Astrocyte of the cerebellum (primary cell): ENCODE measurements at regions not wholly inside any gene's neighbourhood (a gene's known extent, or its start where the extent isn't known, plus 50 kb on each side); places are given as distances from the start of the nearest gene placed in this dataset.

Source experiments
- DNase-seq: peaks from one replicate; pipeline ENCODE4 v3.0.0-alpha.2; 2011; ENCODE audit warnings: low read depth
- H3K4me3 ChIP-seq: 2 replicates; pipeline ENCODE4 v1.5.1; 2011; ENCODE audit warnings: mild to moderate bottlenecking, low read depth, low read length, moderate library complexity
- CTCF ChIP-seq: IDR thresholded peaks from 2 replicates; pipeline ENCODE4 v1.5.1; 2012; ENCODE audit warnings: low read length, low read depth, moderate library complexity, mild to moderate bottlenecking; ENCODE audit errors: missing control alignments
- in situ Hi-C: cut with HindIII; loops from 2 replicates; pipeline ENCODE4 v1.10.0; 2017; ENCODE audit warnings: low sequenced_read_pairs

GRCh38 chr13:79668201-79668752, 187.3 kb downstream of the NDFIP2 start:
- in situ Hi-C loops = loop anchor here (25.0 kb wide), 1 partner anchor 694 kb away; no protein-coding TSS in a partner anchor
- TF ChIP-seq CTCF = no peak
- no peak overlapping the region for H3K4me3 ChIP-seq
- DNase-seq = no peak

GRCh38 chr13:79667771-79668170, 186.8 kb downstream of the NDFIP2 start:
- H3K4me3 ChIP-seq = no peak overlapping the region
- in situ Hi-C loops = loop anchor here (25.0 kb wide), 1 partner anchor 695 kb away; no protein-coding TSS in a partner anchor
- no peak for TF ChIP-seq CTCF
- no peak for DNase-seq

GRCh38 chr13:79663977-79664636, 183.2 kb downstream of the NDFIP2 start:
- in situ Hi-C loops = loop anchor here (25.0 kb wide), 1 partner anchor 698 kb away; no protein-coding TSS in a partner anchor
- H3K4me3 ChIP-seq = no peak overlapping the region
- TF ChIP-seq CTCF = no peak
- DNase-seq = no peak

GRCh38 chr13:79663435-79663834, 182.5 kb downstream of the NDFIP2 start:
- DNase-seq = no peak
- in situ Hi-C loops = loop anchor here (25.0 kb wide), 1 partner anchor 699 kb away; no protein-coding TSS in a partner anchor
- no peak for TF ChIP-seq CTCF
- H3K4me3 ChIP-seq = no peak overlapping the region

DNA sequence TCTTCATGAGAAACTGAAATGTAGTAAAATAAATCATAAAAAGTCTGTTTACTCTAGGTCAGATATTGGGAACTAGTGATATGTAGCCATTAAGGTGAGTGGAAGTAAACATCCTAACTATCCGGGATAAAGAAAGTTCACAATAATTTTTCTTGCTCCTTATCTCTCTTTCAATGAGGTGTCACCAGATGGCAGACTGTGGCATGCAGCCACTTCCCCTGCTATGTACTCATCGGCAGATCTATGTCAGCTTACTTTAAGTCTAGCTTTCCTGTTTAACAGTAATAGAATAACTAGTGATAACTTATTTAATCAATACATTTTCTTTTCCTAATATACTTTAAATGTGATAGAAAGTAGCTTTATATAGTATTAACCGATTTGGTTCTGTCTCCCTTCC, 181.9 kb downstream of the NDFIP2 start:
- TF ChIP-seq CTCF = no peak
- no peak overlapping the region for H3K4me3 ChIP-seq
- in situ Hi-C loops = loop anchor here (25.0 kb wide), 1 partner anchor 699 kb away; no protein-coding TSS in a partner anchor
- no peak for DNase-seq

- TF ChIP-seq CTCF = no peak
- in situ Hi-C loops = loop anchor here (25.0 kb wide), 1 partner anchor 702 kb away; no protein-coding TSS in a partner anchor
- H3K4me3 ChIP-seq = no peak overlapping the region
- no peak for DNase-seq
These were observed 179.4 kb downstream of the NDFIP2 start for GRCh38 chr13:79660361-79660760.
